Glutamatergic neuron (in vitro differentiated cells): ENCODE measurements at regions not wholly inside any gene's neighbourhood (a gene's known extent, or its start where the extent isn't known, plus 50 kb on each side); places are given as distances from the start of the nearest gene placed in this dataset.

Experiments
- DNase-seq: peaks from one replicate; pipeline ENCODE4 v3.0.0; 2022
- H3K27ac Mint-ChIP-seq: one replicate; pipeline ENCODE4 v1.8.0; 2020; ENCODE audit warnings: mild to moderate bottlenecking, mixed read lengths, inconsistent platforms; ENCODE audit not compliant: unreplicated experiment
- H3K27me3 Mint-ChIP-seq: one replicate; pipeline ENCODE4 v1.8.0; 2020; ENCODE audit warnings: mild to moderate bottlenecking, moderate library complexity, mixed read lengths, inconsistent platforms; ENCODE audit not compliant: unreplicated experiment
- H3K36me3 Mint-ChIP-seq: one replicate; pipeline ENCODE4 v1.8.0; 2020; ENCODE audit warnings: mild to moderate bottlenecking, mixed read lengths, inconsistent platforms; ENCODE audit not compliant: unreplicated experiment
- H3K4me1 Mint-ChIP-seq: one replicate; pipeline ENCODE4 v1.8.0; 2020; ENCODE audit warnings: mild to moderate bottlenecking, low read depth, mixed read lengths, inconsistent platforms; ENCODE audit not compliant: unreplicated experiment
- H3K4me3 Mint-ChIP-seq: one replicate; pipeline ENCODE4 v1.8.0; 2020; ENCODE audit warnings: mild to moderate bottlenecking, mixed read lengths, inconsistent platforms; ENCODE audit not compliant: unreplicated experiment
- H3K9me3 Mint-ChIP-seq: one replicate; pipeline ENCODE4 v1.8.0; 2020; ENCODE audit warnings: mild to moderate bottlenecking, moderate library complexity, mixed read lengths, inconsistent platforms; ENCODE audit not compliant: unreplicated experiment
- CTCF ChIP-seq: fragments of 200-600 bp; sonication (generic); IDR thresholded peaks from one replicate; pipeline ENCODE4 v1.5.0; 2021; ENCODE audit not compliant: partially characterized antibody, unreplicated experiment

- no peak for TF ChIP-seq CTCF
- no peak for DNase-seq
- Mint-ChIP-seq H3K9me3 (peaks cover 1% of the 10 kb centered on the region), H3K27ac (no peak overlapping the region), H3K4me3 (no peak overlapping the region), H3K4me1 (no peaks in the 10 kb centered on the region), H3K36me3 (no peaks in the 10 kb centered on the region), H3K27me3 (no peaks in the 10 kb centered on the region)
Measured at GRCh38 chr12:89169321-89169720, 183.0 kb downstream of the DUSP6 start.

GRCh38 chr12:89167986-89168385 is 184.3 kb downstream of the DUSP6 start:
- no peak overlapping the region for H3K4me3 Mint-ChIP-seq
- DNase-seq, result no peak
- H3K9me3 Mint-ChIP-seq, result peaks cover 1% of the 10 kb centered on the region
- no peaks in the 10 kb centered on the region for H3K27me3 Mint-ChIP-seq
- no peak overlapping the region for H3K27ac Mint-ChIP-seq
- H3K36me3 Mint-ChIP-seq, result no peaks in the 10 kb centered on the region
- no peaks in the 10 kb centered on the region for H3K4me1 Mint-ChIP-seq
- TF ChIP-seq CTCF, result no peak

- H3K4me1 Mint-ChIP-seq, result no peaks in the 10 kb centered on the region
- H3K27me3 Mint-ChIP-seq, result no peaks in the 10 kb centered on the region
- no peak overlapping the region for H3K4me3 Mint-ChIP-seq
- no peak for DNase-seq
- peaks cover 1% of the 10 kb centered on the region for H3K9me3 Mint-ChIP-seq
- no peak for TF ChIP-seq CTCF
- no peak overlapping the region for H3K27ac Mint-ChIP-seq
- no peaks in the 10 kb centered on the region for H3K36me3 Mint-ChIP-seq
Measured at GRCh38 chr12:89166525-89166934, 185.8 kb downstream of the DUSP6 start.

- no peak for DNase-seq
- no peaks in the 10 kb centered on the region for H3K4me1 Mint-ChIP-seq
- no peaks in the 10 kb centered on the region for H3K36me3 Mint-ChIP-seq
- H3K27ac Mint-ChIP-seq, result no peak overlapping the region
- TF ChIP-seq CTCF, result no peak
- no peaks in the 10 kb centered on the region for H3K27me3 Mint-ChIP-seq
- H3K9me3 Mint-ChIP-seq, result peaks cover 1% of the 10 kb centered on the region
- no peak overlapping the region for H3K4me3 Mint-ChIP-seq
Measured at GRCh38 chr12:89166121-89166520, 186.2 kb downstream of the DUSP6 start.

GRCh38 chr12:89165703-89166102 is 186.6 kb downstream of the DUSP6 start:
- Mint-ChIP-seq H3K9me3 (peaks cover 1% of the 10 kb centered on the region), H3K36me3 (no peaks in the 10 kb centered on the region), H3K4me1 (no peaks in the 10 kb centered on the region), H3K27ac (no peak overlapping the region), H3K4me3 (no peak overlapping the region), H3K27me3 (no peaks in the 10 kb centered on the region)
- no peak for TF ChIP-seq CTCF
- no peak for DNase-seq
